Embryonic facial prominence (tissue), 1 donor: ENCODE measurements at regions not wholly inside any gene's neighbourhood (a gene's known extent, or its start where the extent isn't known, plus 50 kb on each side); places are given as distances from the start of the nearest gene placed in this dataset.

Experiments
- DNase-seq: peaks from one replicate; pipeline ENCODE4 v3.0.0-alpha.2; 2016; ENCODE audit errors: extremely low spot score

GRCh38 chr10:130762491-130762890, 549.0 kb downstream of the TCERG1L start:
- no peak for DNase-seq

- DNase-seq: no peak
Measured at GRCh38 chr10:130763071-130763470, 548.5 kb downstream of the TCERG1L start.

GRCh38 chr10:130763491-130763890, 548.0 kb downstream of the TCERG1L start:
- no peak for DNase-seq

- no peak for DNase-seq
Measured at GRCh38 chr10:130764651-130765050, 546.9 kb downstream of the TCERG1L start.

GRCh38 chr10:130766071-130766470, 545.5 kb downstream of the TCERG1L start:
- DNase-seq: no peak

- DNase-seq: no peak
Measured at GRCh38 chr10:130767116-130767730, 544.3 kb downstream of the TCERG1L start.

GRCh38 chr10:130769146-130770017, 542.1 kb downstream of the TCERG1L start:
- no peak for DNase-seq

GRCh38 chr10:130770018-130770630, 541.4 kb downstream of the TCERG1L start:
- no peak for DNase-seq

- no peak for DNase-seq
Measured at GRCh38 chr10:130771491-130771946, 540.0 kb downstream of the TCERG1L start.

- DNase-seq: no peak
Measured at GRCh38 chr10:130772056-130772455, 539.5 kb downstream of the TCERG1L start.

- DNase-seq: no peak
Measured at GRCh38 chr10:130772676-130773075, 538.8 kb downstream of the TCERG1L start.

- no peak for DNase-seq
Measured at GRCh38 chr10:130773941-130774340, 537.6 kb downstream of the TCERG1L start.

GRCh38 chr10:130774871-130775270, 536.6 kb downstream of the TCERG1L start:
- no peak for DNase-seq

GRCh38 chr10:130775311-130775710, 536.2 kb downstream of the TCERG1L start:
- DNase-seq: no peak

- DNase-seq: no peak
Measured at GRCh38 chr10:130776724-130777123, 534.8 kb downstream of the TCERG1L start.

- DNase-seq: no peak
Measured at GRCh38 chr10:130777507-130778165, 533.9 kb downstream of the TCERG1L start.

- DNase-seq: no peak
Measured at GRCh38 chr10:130778166-130778545, 533.4 kb downstream of the TCERG1L start.

- no peak for DNase-seq
Measured at GRCh38 chr10:130780763-130781162, 530.8 kb downstream of the TCERG1L start.

- no peak for DNase-seq
Measured at GRCh38 chr10:130781206-130781605, 530.3 kb downstream of the TCERG1L start.

- DNase-seq: no peak
Measured at GRCh38 chr10:130781623-130782022, 529.9 kb downstream of the TCERG1L start.

- DNase-seq: no peak
Measured at GRCh38 chr10:130782467-130782866, 529.1 kb downstream of the TCERG1L start.

- no peak for DNase-seq
Measured at GRCh38 chr10:130784326-130784725, 527.2 kb downstream of the TCERG1L start.
